ENCODE measurements at regions not wholly inside any gene's neighbourhood (a gene's known extent, or its start where the extent isn't known, plus 50 kb on each side); places are given as distances from the start of the nearest gene placed in this dataset.
"Not testable (repeated sequence)": the region's sequence is repeated elsewhere in the genome, so short reads cannot be mapped to it uniquely, and the experiment has no call there.

DNA sequence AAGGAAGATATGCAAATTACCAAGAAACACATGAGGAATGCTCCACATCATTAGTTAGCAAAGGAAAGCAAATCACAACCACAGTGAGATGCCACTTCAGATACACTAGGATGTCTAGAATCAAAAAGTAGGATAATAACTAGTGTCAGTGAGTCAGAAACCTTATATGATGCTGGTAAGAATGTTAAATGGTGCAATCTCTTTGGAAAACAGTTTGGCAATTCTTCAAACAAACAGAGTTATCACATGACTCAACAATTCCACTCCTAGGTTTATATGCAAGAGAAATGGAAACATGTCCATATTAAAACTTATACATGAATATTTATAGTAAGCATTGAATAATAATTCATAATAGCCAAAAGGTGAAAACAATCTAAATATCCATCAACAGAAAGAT, 220.9 kb downstream of the FOXG1 start:
- TF ChIP-seq, protein P1, sequence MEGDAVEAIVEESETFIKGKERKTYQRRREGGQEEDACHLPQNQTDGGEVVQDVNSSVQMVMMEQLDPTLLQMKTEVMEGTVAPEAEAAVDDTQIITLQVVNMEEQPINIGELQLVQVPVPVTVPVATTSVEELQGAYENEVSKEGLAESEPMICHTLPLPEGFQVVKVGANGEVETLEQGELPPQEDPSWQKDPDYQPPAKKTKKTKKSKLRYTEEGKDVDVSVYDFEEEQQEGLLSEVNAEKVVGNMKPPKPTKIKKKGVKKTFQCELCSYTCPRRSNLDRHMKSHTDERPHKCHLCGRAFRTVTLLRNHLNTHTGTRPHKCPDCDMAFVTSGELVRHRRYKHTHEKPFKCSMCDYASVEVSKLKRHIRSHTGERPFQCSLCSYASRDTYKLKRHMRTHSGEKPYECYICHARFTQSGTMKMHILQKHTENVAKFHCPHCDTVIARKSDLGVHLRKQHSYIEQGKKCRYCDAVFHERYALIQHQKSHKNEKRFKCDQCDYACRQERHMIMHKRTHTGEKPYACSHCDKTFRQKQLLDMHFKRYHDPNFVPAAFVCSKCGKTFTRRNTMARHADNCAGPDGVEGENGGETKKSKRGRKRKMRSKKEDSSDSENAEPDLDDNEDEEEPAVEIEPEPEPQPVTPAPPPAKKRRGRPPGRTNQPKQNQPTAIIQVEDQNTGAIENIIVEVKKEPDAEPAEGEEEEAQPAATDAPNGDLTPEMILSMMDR (IDR thresholded peaks at IDR 0.05; ENCODE audit: unreplicated experiment): no peak
- intact Hi-C loops (cut with micrococcal nuclease): no loop called here
- Mint-ChIP-seq H3K4me3 (ENCODE audit: unreplicated experiment) (no peak overlapping the region), H3K27me3 (ENCODE audit: insufficient read depth, unreplicated experiment) (peaks cover 91% of the 10 kb centered on the region), H3K9me3 (ENCODE audit: unreplicated experiment) (no peaks in the 10 kb centered on the region), H3K36me3 (ENCODE audit: insufficient read depth, unreplicated experiment) (no peaks in the 10 kb centered on the region), H3K27ac (ENCODE audit: low read depth, unreplicated experiment) (no peak overlapping the region), H3K4me1 (ENCODE audit: insufficient read depth, unreplicated experiment) (no peaks in the 10 kb centered on the region)
- ChIA-PET POLR2A (no interaction called here), CTCF (no interaction called here)
- BruUV-seq (replicated peaks): no TSS peak
- DNase-seq (ENCODE audit: unreplicated experiment): peak; percentile 5

DNA sequence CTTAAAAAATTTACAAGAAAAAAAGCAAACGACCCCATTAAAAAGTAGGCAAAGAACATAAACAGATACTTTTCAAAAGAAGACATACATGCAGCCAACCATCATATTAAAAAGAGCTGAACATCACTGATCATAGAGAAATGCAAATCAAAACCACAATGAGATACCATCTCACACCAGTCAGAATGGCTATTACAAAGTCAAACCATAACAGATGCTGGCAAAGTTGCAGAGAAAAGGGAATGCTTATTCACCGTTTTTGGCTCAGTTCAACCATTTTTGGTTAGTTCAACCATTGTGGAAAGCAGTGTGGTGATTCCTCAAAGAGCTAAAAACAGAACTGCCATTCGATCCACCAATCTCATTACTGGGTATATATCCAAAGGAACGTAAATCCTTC, 230.6 kb downstream of the FOXG1 start:
- BruUV-seq (replicated peaks); H3K36me3 Mint-ChIP-seq (ENCODE audit: insufficient read depth, unreplicated experiment); intact Hi-C loops (cut with micrococcal nuclease); CTCF ChIA-PET; H3K9me3 Mint-ChIP-seq (ENCODE audit: unreplicated experiment); DNase-seq (ENCODE audit: unreplicated experiment); H3K27ac Mint-ChIP-seq (ENCODE audit: low read depth, unreplicated experiment); H3K4me3 Mint-ChIP-seq (ENCODE audit: unreplicated experiment); POLR2A ChIA-PET; H3K4me1 Mint-ChIP-seq (ENCODE audit: insufficient read depth, unreplicated experiment): not testable (repeated sequence)
- H3K27me3 Mint-ChIP-seq (ENCODE audit: insufficient read depth, unreplicated experiment): peaks cover 69% of the 10 kb centered on the region

DNA sequence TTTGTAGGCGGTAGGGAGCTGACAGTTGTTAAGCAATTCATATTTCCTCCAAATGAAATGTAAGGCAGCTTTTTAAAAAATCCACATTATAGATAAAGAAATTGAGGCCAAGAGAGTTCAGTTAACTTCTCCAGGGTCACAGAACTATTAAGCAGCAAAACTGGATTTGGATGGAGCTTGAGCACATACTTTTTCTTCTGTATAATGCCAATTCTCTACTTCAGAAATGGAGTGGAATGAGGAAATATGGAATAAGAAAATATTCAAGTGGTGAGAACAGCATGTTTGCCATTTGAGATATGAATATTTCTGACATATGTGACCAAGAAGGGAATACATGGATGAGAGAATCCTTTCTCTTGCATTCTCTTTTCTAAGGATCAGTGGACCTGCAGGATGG, 233.1 kb downstream of the FOXG1 start:
- H3K4me3 Mint-ChIP-seq (ENCODE audit: unreplicated experiment): no peak overlapping the region
- ChIA-PET POLR2A (no interaction called here), CTCF (no interaction called here)
- DNase-seq (ENCODE audit: unreplicated experiment): no peak
- no peaks in the 10 kb centered on the region for H3K4me1 Mint-ChIP-seq (ENCODE audit: insufficient read depth, unreplicated experiment)
- H3K27me3 Mint-ChIP-seq (ENCODE audit: insufficient read depth, unreplicated experiment): peaks cover 69% of the 10 kb centered on the region
- no peaks in the 10 kb centered on the region for H3K36me3 Mint-ChIP-seq (ENCODE audit: insufficient read depth, unreplicated experiment)
- TF ChIP-seq, protein P1 (IDR thresholded peaks at IDR 0.05; ENCODE audit: unreplicated experiment): no peak
- no peaks in the 10 kb centered on the region for H3K9me3 Mint-ChIP-seq (ENCODE audit: unreplicated experiment)
- BruUV-seq (replicated peaks): no TSS peak
- H3K27ac Mint-ChIP-seq (ENCODE audit: low read depth, unreplicated experiment): no peak overlapping the region
- intact Hi-C loops (cut with micrococcal nuclease): no loop called here

GRCh38 chr14:29005647-29006046, 239.1 kb downstream of the FOXG1 start:
- no peak overlapping the region for H3K27ac Mint-ChIP-seq (ENCODE audit: low read depth, unreplicated experiment)
- intact Hi-C loops (cut with micrococcal nuclease): no loop called here
- no TSS peak for BruUV-seq (replicated peaks)
- no peaks in the 10 kb centered on the region for H3K4me1 Mint-ChIP-seq (ENCODE audit: insufficient read depth, unreplicated experiment)
- TF ChIP-seq, protein P1 (IDR thresholded peaks at IDR 0.05; ENCODE audit: unreplicated experiment): no peak
- H3K27me3 Mint-ChIP-seq (ENCODE audit: insufficient read depth, unreplicated experiment): peaks cover 50% of the 10 kb centered on the region
- H3K36me3 Mint-ChIP-seq (ENCODE audit: insufficient read depth, unreplicated experiment): no peaks in the 10 kb centered on the region
- CTCF ChIA-PET: interaction anchor here (0.6 kb wide), 1 partner anchor 110 kb away, joined by 3 read pairs; no protein-coding TSS in a partner anchor
- DNase-seq (ENCODE audit: unreplicated experiment): no peak
- POLR2A ChIA-PET: no interaction called here
- H3K9me3 Mint-ChIP-seq (ENCODE audit: unreplicated experiment): no peaks in the 10 kb centered on the region
- no peak overlapping the region for H3K4me3 Mint-ChIP-seq (ENCODE audit: unreplicated experiment)

DNA sequence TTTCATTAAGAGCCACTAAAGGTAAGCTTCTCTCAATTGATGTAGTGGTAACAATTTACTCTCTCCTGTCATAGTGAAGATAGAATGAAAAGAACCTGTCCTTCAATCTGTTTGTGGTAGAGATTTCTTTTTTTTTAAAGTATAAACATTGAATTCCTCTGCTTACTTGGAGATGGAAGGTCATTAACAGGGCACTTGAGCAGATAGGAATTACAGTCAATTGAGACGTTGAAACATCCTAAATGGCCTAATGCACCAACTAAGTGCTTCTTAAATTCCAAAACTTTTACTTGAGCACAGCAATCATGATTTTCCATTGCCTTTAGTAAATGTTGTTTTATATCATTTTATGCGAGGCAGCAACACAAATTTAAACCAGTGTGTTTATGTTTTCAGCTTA, 241.4 kb downstream of the FOXG1 start:
- no peaks in the 10 kb centered on the region for H3K36me3 Mint-ChIP-seq (ENCODE audit: insufficient read depth, unreplicated experiment)
- no peaks in the 10 kb centered on the region for H3K9me3 Mint-ChIP-seq (ENCODE audit: unreplicated experiment)
- H3K27ac Mint-ChIP-seq (ENCODE audit: low read depth, unreplicated experiment): no peak overlapping the region
- H3K4me1 Mint-ChIP-seq (ENCODE audit: insufficient read depth, unreplicated experiment): no peaks in the 10 kb centered on the region
- DNase-seq (ENCODE audit: unreplicated experiment): no peak
- BruUV-seq (replicated peaks): no TSS peak
- ChIA-PET CTCF (interaction anchor here (0.6 kb wide), 1 partner anchor 38 kb away, joined by 3 read pairs; no protein-coding TSS in a partner anchor), POLR2A (no interaction called here)
- H3K27me3 Mint-ChIP-seq (ENCODE audit: insufficient read depth, unreplicated experiment): peaks cover 59% of the 10 kb centered on the region
- TF ChIP-seq, protein P1 (IDR thresholded peaks at IDR 0.05; ENCODE audit: unreplicated experiment): no peak
- H3K4me3 Mint-ChIP-seq (ENCODE audit: unreplicated experiment): no peak overlapping the region
- intact Hi-C loops (cut with micrococcal nuclease): no loop called here
